ENCODE measurements at regions not wholly inside any gene's neighbourhood (a gene's known extent, or its start where the extent isn't known, plus 50 kb on each side); places are given as distances from the start of the nearest gene placed in this dataset.

- TF ChIP-seq CHD7 (IDR thresholded peaks at IDR 0.05; ENCODE audit: low read depth, low read length) = no peak
- TF ChIP-seq ESRRB (CRISPR knock-in tag; IDR thresholded peaks at IDR 0.05; ENCODE audit: borderline replicate concordance) = no peak
- no peak for TF ChIP-seq LARP7 (IDR thresholded peaks at IDR 0.05)
- no peak for TF ChIP-seq CREB3L1 (IDR thresholded peaks at IDR 0.05; ENCODE audit: borderline replicate concordance, low read depth)
- no peak for TF ChIP-seq ID3 (CRISPR knock-in tag; IDR thresholded peaks at IDR 0.05)
- TF ChIP-seq ID3 (tag; IDR thresholded peaks at IDR 0.05) = no peak
These were observed 111.7 kb upstream of the MIS18BP1 start (continued) for GRCh38 chr14:45364565-45365156.
